SK-N-MC (cell line): ENCODE measurements at regions not wholly inside any gene's neighbourhood (a gene's known extent, or its start where the extent isn't known, plus 50 kb on each side); places are given as distances from the start of the nearest gene placed in this dataset.

Experiments used
- EZH2 ChIP-seq: fragments of 200-600 bp; sonication (generic); IDR thresholded peaks from one replicate; pipeline ENCODE4 v1.6.1; 2017; ENCODE audit warnings: antibody characterized with exemption
- POLR2AphosphoS5 ChIP-seq: IDR thresholded peaks from 2 replicates; pipeline ENCODE4 v1.6.1; 2012; ENCODE audit warnings: mild to moderate bottlenecking, low read depth, low read length, borderline replicate concordance

GRCh38 chr12:74166096-74166495 is 371.5 kb upstream of the ATXN7L3B start:
- no peak for TF ChIP-seq POLR2AphosphoS5
- no peak for TF ChIP-seq EZH2
